ENCODE measurements at regions not wholly inside any gene's neighbourhood (a gene's known extent, or its start where the extent isn't known, plus 50 kb on each side); places are given as distances from the start of the nearest gene placed in this dataset.

DNA sequence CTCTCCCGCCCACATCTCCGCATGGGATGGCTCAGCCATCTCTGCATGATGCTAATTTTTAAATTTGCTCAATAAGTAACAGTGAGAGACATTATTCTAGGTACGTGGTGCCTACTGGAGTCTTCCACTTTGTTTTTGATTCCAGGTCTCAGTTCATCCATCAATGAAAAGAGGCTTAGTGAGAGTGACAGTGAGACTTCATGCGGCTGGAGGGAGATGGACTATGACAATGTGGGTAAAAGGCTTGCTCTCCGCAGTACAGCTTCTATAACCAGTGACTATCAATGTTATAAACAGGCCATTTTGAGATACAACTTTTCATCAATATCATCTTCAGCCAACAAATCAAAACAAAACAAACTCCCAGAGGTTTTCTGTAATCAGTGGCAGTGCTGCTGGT, 563.4 kb upstream of the MKI67 start:
- H3K4me1 ChIP-seq (ENCODE audit: insufficient read depth, low read length): no peaks in the 10 kb centered on the region
- H3K36me3 Mint-ChIP-seq: no peaks in the 10 kb centered on the region
- H3K27ac ChIP-seq (ENCODE audit: low read depth, low read length): no peak overlapping the region
- peaks cover 0 to 3% (median 0%) of the 10 kb centered on the region in 8 donors for H3K9me3 Mint-ChIP-seq
- no peak overlapping the region for H3K27ac Mint-ChIP-seq
- H3K36me3 ChIP-seq (ENCODE audit: insufficient read depth, low read length): no peaks in the 10 kb centered on the region
- no peaks in the 10 kb centered on the region for H3K27me3 ChIP-seq (ENCODE audit: insufficient read depth, low read length)
- H3K4me3 Mint-ChIP-seq: no peak overlapping the region
- H3K4me3 ChIP-seq (ENCODE audit: low read length in 2 of 2): no peak overlapping the region
- intact Hi-C loops (cut with micrococcal nuclease): no loop called here
- H3K27me3 Mint-ChIP-seq: peaks cover 0 to 3% of the 10 kb centered on the region in 2 donors
- no peak for DNase-seq
- H3K4me1 Mint-ChIP-seq: no peaks in the 10 kb centered on the region
- ChIA-PET POLR2A (ENCODE audit: partially characterized antibody) (no interaction called here), CTCF (ENCODE audit: partially characterized antibody) (no interaction called here)
- H3K9me3 ChIP-seq (ENCODE audit: control insufficient read depth in 1 of 2, low read length in 2 of 2): no peaks in the 10 kb centered on the region

DNA sequence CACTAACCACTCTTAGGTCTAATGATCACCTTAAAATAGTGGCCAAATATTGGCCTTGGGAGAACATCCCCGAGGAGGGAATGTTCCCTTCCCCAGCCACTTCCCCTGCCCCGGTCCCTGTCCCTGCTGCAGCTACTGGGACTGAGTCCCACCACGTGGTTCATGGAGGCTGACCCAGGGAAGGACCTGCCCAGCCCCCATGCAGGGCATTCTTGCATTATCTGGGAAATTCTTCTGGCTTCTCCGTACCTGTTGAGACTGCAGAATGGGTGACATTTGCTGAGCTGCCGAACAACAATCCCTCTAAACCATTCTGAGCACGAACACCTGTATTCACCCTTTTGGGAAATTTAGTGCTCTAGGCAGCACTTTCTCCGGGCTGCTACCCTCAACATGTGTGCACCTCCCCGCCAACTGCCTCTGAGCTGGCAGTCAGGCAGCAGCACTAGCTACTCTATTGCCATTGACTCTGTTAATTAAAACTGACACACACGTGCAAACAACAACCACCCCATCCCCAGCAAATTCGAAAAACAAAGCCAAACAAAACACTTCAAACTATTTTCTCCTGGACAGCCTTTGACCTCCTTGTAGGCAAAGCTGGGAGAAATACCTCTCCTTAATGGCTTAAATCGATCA, 567.4 kb upstream of the MKI67 start:
- H3K27me3 Mint-ChIP-seq: no peaks in the 10 kb centered on the region
- H3K4me3 ChIP-seq (ENCODE audit: low read length in 2 of 2): no peak overlapping the region
- no peaks in the 10 kb centered on the region for H3K27me3 ChIP-seq (ENCODE audit: insufficient read depth, low read length)
- no peaks in the 10 kb centered on the region for H3K36me3 Mint-ChIP-seq
- intact Hi-C loops (cut with micrococcal nuclease): no loop called here
- no peak for DNase-seq
- POLR2A ChIA-PET (ENCODE audit: partially characterized antibody): no interaction called here
- no peaks in the 10 kb centered on the region for H3K4me1 Mint-ChIP-seq
- no peaks in the 10 kb centered on the region for H3K36me3 ChIP-seq (ENCODE audit: insufficient read depth, low read length)
- no peak overlapping the region for H3K27ac Mint-ChIP-seq
- no peaks in the 10 kb centered on the region for H3K9me3 ChIP-seq (ENCODE audit: control insufficient read depth in 1 of 2, low read length in 2 of 2)
- CTCF ChIA-PET (ENCODE audit: partially characterized antibody): no interaction called here
- no peaks in the 10 kb centered on the region for H3K4me1 ChIP-seq (ENCODE audit: insufficient read depth, low read length)
- peaks cover 0 to 3% (median 0%) of the 10 kb centered on the region in 8 donors for H3K9me3 Mint-ChIP-seq
- H3K4me3 Mint-ChIP-seq: no peak overlapping the region
- H3K27ac ChIP-seq (ENCODE audit: low read depth, low read length): no peak overlapping the region

DNA sequence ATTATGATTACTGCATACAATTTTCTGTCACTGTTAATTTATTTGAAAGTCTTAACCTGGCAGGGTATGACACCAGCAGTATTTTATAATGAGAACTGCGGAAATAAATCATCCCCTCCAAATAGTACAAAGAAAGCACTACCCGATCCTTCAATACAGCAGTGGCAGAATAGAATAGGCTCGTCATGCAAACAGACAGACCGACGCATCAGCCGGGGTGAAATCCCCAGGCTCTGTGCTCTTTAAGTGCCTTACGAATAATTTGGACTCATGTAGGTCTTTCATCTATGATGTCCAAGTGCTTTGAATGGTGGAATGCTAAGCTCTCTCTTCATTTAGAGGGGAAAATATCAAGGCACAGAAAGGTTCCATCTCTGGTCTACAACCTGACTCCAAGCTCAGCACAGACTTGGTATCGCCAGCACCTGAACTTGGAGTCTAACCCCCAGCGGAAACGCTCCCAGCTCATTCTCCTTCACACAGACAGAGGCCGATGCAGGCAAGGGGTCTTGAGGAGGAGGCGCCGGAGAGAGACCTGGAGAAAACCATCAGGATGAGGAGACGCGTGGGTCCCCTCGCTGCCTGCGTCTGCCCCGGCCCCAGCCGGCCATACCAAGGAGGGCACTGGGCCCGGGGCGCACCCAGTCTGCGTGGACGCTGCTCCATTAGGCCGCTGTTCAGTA, 568.1 kb upstream of the MKI67 start:
- intact Hi-C loops (cut with micrococcal nuclease): no loop called here
- Mint-ChIP-seq H3K4me1 (no peaks in the 10 kb centered on the region), H3K9me3 (peaks cover 0 to 3% (median 0%) of the 10 kb centered on the region in 8 donors), H3K27me3 (no peaks in the 10 kb centered on the region), H3K27ac (no peak overlapping the region), H3K36me3 (no peaks in the 10 kb centered on the region), H3K4me3 (no peak overlapping the region)
- Histone ChIP-seq H3K27ac (ENCODE audit: low read depth, low read length) (no peak overlapping the region), H3K27me3 (ENCODE audit: insufficient read depth, low read length) (no peaks in the 10 kb centered on the region), H3K4me1 (ENCODE audit: insufficient read depth, low read length) (no peaks in the 10 kb centered on the region), H3K9me3 (ENCODE audit: control insufficient read depth in 1 of 2, low read length in 2 of 2) (no peaks in the 10 kb centered on the region), H3K36me3 (ENCODE audit: insufficient read depth, low read length) (no peaks in the 10 kb centered on the region), H3K4me3 (ENCODE audit: low read length in 2 of 2) (no peak overlapping the region)
- POLR2A ChIA-PET (ENCODE audit: partially characterized antibody): no interaction called here
- no peak for DNase-seq
- CTCF ChIA-PET (ENCODE audit: partially characterized antibody): no interaction called here

DNA sequence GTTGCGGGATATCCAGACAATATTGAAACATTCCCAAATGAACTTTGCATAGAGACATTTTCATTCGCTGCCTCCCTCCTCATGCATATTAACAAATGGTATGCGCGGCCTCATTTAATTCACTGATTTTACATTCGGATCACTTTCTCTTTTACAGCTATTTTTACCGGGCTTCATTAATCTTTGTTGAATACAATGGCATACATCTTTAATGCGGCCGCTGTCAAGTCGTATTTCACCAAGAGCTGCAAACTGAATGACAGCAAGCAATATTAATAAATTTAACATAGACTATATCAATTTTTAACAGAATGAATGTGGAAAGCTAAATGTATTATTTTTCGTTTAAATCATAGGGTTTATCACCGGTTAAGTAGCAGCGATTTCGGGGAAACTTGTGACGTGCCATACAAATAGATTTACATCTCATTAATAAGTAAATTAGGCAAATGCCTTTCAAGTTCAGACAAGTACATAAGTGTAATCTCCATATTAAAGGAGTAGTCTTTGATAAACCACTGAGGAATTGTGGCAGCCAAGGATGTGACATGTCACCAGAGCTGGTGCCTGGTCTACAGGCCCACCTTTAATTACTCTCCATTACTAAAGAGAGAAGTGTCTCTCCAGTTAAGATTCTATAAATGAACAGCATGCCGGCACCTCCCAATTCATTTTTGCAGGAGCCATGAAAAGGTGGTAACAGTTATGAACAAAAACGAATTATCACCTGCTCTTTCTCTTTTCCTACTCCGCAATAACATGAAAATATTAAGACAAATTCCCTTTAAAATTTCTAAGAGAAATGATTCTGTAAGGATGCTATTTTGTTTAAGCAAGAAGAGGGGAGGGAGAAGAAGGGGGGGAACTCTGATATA, 568.9 kb upstream of the MKI67 start:
- POLR2A ChIA-PET (ENCODE audit: partially characterized antibody): no interaction called here
- no peak overlapping the region for H3K27ac ChIP-seq (ENCODE audit: low read depth, low read length)
- no peaks in the 10 kb centered on the region for H3K4me1 ChIP-seq (ENCODE audit: insufficient read depth, low read length)
- no peak overlapping the region for H3K4me3 ChIP-seq (ENCODE audit: low read length in 2 of 2)
- H3K9me3 ChIP-seq (ENCODE audit: control insufficient read depth in 1 of 2, low read length in 2 of 2): no peaks in the 10 kb centered on the region
- no peak overlapping the region for H3K4me3 Mint-ChIP-seq
- H3K4me1 Mint-ChIP-seq: no peaks in the 10 kb centered on the region
- no peaks in the 10 kb centered on the region for H3K36me3 Mint-ChIP-seq
- H3K27ac Mint-ChIP-seq: no peak overlapping the region
- H3K27me3 Mint-ChIP-seq: peaks cover 0 to 1% of the 10 kb centered on the region in 2 donors
- DNase-seq: no peak
- intact Hi-C loops (cut with micrococcal nuclease): no loop called here
- peaks cover 0 to 5% (median 0%) of the 10 kb centered on the region in 8 donors for H3K9me3 Mint-ChIP-seq
- H3K36me3 ChIP-seq (ENCODE audit: insufficient read depth, low read length): no peaks in the 10 kb centered on the region
- CTCF ChIA-PET (ENCODE audit: partially characterized antibody): no interaction called here
- H3K27me3 ChIP-seq (ENCODE audit: insufficient read depth, low read length): no peaks in the 10 kb centered on the region

DNA sequence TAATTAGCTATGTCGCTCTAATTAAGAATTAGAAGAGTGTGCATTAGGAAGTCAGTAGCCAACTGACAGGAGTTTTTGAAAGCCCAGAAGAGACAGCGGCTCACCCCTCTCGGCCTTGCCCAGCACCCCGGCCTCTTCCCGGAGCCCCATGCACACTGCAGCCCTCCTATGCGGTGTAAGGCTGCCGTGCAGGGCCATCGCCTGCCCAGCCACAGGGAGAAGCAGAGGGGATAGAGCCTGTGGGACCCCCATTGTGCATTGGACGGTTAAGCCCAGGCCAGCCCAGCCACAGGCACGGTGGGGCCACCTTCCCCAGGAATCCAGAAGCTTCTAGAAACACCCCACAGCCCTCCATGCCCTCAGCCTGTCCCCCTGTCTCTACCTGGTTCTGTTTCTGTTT, 569.7 kb upstream of the MKI67 start:
- POLR2A ChIA-PET (ENCODE audit: partially characterized antibody): no interaction called here

DNA sequence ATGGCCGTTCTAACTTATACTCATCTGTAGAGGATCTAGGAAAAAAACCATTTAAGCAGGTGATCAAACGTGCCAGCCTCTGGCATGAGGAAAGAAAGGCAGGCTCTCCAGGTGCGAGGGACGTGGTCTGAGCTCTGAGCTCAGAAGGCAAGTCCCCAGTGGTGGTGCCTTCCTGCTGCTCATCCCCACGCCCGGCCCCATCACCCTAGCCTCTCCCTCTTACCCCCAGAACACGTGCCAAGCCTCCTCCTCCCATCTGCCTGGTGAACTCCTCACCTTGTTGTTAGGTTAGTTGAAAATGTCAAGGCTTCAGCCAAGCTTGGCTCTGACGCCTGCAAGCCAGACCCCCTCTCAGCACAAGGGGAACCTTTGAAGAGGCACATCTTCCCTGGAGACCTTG, 571.2 kb upstream of the MKI67 start:
- Mint-ChIP-seq H3K4me1 (no peaks in the 10 kb centered on the region), H3K9me3 (peaks cover 0 to 5% (median 0%) of the 10 kb centered on the region in 8 donors), H3K36me3 (no peaks in the 10 kb centered on the region), H3K27ac (no peak overlapping the region), H3K27me3 (peaks cover 0 to 1% of the 10 kb centered on the region in 2 donors), H3K4me3 (no peak overlapping the region)
- Histone ChIP-seq H3K27ac (ENCODE audit: low read depth, low read length) (no peak overlapping the region), H3K4me1 (ENCODE audit: insufficient read depth, low read length) (no peaks in the 10 kb centered on the region), H3K36me3 (ENCODE audit: insufficient read depth, low read length) (no peaks in the 10 kb centered on the region), H3K9me3 (ENCODE audit: control insufficient read depth in 1 of 2, low read length in 2 of 2) (no peaks in the 10 kb centered on the region), H3K4me3 (ENCODE audit: low read length in 2 of 2) (no peak overlapping the region), H3K27me3 (ENCODE audit: insufficient read depth, low read length) (no peaks in the 10 kb centered on the region)
- POLR2A ChIA-PET (ENCODE audit: partially characterized antibody): no interaction called here
- no peak for DNase-seq
- CTCF ChIA-PET (ENCODE audit: partially characterized antibody): no interaction called here
- intact Hi-C loops (cut with micrococcal nuclease): no loop called here

More for the DNA sequence above, 569.7 kb upstream of the MKI67 start:
- no peak for DNase-seq
- H3K9me3 ChIP-seq (ENCODE audit: control insufficient read depth in 1 of 2, low read length in 2 of 2): no peaks in the 10 kb centered on the region
- H3K4me3 ChIP-seq (ENCODE audit: low read length in 2 of 2): no peak overlapping the region
- CTCF ChIA-PET (ENCODE audit: partially characterized antibody): no interaction called here
- H3K36me3 ChIP-seq (ENCODE audit: insufficient read depth, low read length): no peaks in the 10 kb centered on the region
- H3K9me3 Mint-ChIP-seq: peaks cover 0 to 5% (median 0%) of the 10 kb centered on the region in 8 donors
- no peaks in the 10 kb centered on the region for H3K4me1 ChIP-seq (ENCODE audit: insufficient read depth, low read length)
- no peaks in the 10 kb centered on the region for H3K36me3 Mint-ChIP-seq
- no peak overlapping the region for H3K4me3 Mint-ChIP-seq
- no peak overlapping the region for H3K27ac Mint-ChIP-seq
- H3K27me3 Mint-ChIP-seq: peaks cover 0 to 1% of the 10 kb centered on the region in 2 donors
- no peaks in the 10 kb centered on the region for H3K27me3 ChIP-seq (ENCODE audit: insufficient read depth, low read length)
- no peaks in the 10 kb centered on the region for H3K4me1 Mint-ChIP-seq
- intact Hi-C loops (cut with micrococcal nuclease): no loop called here
- no peak overlapping the region for H3K27ac ChIP-seq (ENCODE audit: low read depth, low read length)

DNA sequence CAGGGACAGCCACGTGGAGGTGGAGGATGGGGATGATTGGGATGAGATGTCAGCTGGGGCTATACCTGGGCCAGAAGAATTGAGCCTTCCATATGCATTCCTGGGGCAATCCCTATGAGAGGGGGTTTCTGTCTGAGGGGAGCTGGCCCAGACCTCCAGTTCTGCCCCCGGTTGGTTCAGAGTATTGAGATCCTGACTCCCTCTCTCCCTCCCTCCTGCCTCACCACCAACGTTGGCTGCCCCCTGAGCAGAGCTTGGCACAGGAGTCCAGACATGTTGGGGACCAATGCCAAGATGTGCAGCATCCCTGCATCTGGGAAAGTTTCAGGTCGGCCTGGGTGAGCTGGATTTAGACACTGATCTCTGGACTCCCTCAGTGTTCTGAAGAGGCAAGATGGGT, 575.2 kb upstream of the MKI67 start:
- ChIA-PET POLR2A (ENCODE audit: partially characterized antibody) (no interaction called here), CTCF (ENCODE audit: partially characterized antibody) (no interaction called here)
- intact Hi-C loops (cut with micrococcal nuclease): no loop called here
- Mint-ChIP-seq H3K4me3 (no peak overlapping the region), H3K27me3 (peaks cover 0 to 1% of the 10 kb centered on the region in 2 donors), H3K9me3 (peaks cover 0 to 3% (median 0%) of the 10 kb centered on the region in 8 donors), H3K4me1 (no peaks in the 10 kb centered on the region), H3K36me3 (no peaks in the 10 kb centered on the region), H3K27ac (no peak overlapping the region)
- DNase-seq: no peak
- Histone ChIP-seq H3K9me3 (ENCODE audit: control insufficient read depth in 1 of 2, low read length in 2 of 2) (no peaks in the 10 kb centered on the region), H3K4me3 (ENCODE audit: low read length in 2 of 2) (no peak overlapping the region), H3K27ac (ENCODE audit: low read depth, low read length) (no peak overlapping the region), H3K27me3 (ENCODE audit: insufficient read depth, low read length) (no peaks in the 10 kb centered on the region), H3K36me3 (ENCODE audit: insufficient read depth, low read length) (no peaks in the 10 kb centered on the region), H3K4me1 (ENCODE audit: insufficient read depth, low read length) (no peaks in the 10 kb centered on the region)

Measured in CD4-positive, alpha-beta memory T cell (primary cell).